ENCODE measurements at regions not wholly inside any gene's neighbourhood (a gene's known extent, or its start where the extent isn't known, plus 50 kb on each side); places are given as distances from the start of the nearest gene placed in this dataset.

- no peak for TF ChIP-seq REST (IDR thresholded peaks at IDR 0.05; ENCODE audit: insufficient read depth in 1 of 2, low read depth in 2 of 2, low read length in 2 of 2)
- no peak for TF ChIP-seq POLR2AphosphoS5 (IDR thresholded peaks at IDR 0.05; ENCODE audit: low read depth, low read length)
- TF ChIP-seq TAF1 (IDR thresholded peaks at IDR 0.05; ENCODE audit: borderline replicate concordance, insufficient read depth, low read length), result no peak
- no peak for TF ChIP-seq SIN3A (IDR thresholded peaks at IDR 0.05; ENCODE audit: borderline replicate concordance, insufficient read depth, low read length)
- no peak for TF ChIP-seq FOXP2 (optimal IDR thresholded peaks at IDR 0.05; ENCODE audit: borderline replicate concordance, extremely low read depth, extremely low read length, insufficient read depth)
Measured at GRCh38 chr11:19567996-19568395, 144.6 kb upstream of the NAV2 start.

- TF ChIP-seq FOXP2 (optimal IDR thresholded peaks at IDR 0.05; ENCODE audit: borderline replicate concordance, extremely low read depth, extremely low read length, insufficient read depth) (no peak), REST (IDR thresholded peaks at IDR 0.05; ENCODE audit: insufficient read depth in 1 of 2, low read depth in 2 of 2, low read length in 2 of 2) (peak in 1 of 2 experiments; percentile 54; a peak in 1 of 4 replicates)
Measured at GRCh38 chr11:19566583-19567379, 145.9 kb upstream of the NAV2 start.

GRCh38 chr11:19565639-19566038, 147.0 kb upstream of the NAV2 start:
- TF ChIP-seq POLR2AphosphoS5 (IDR thresholded peaks at IDR 0.05; ENCODE audit: low read depth, low read length), result no peak
- no peak for TF ChIP-seq FOXP2 (optimal IDR thresholded peaks at IDR 0.05; ENCODE audit: borderline replicate concordance, extremely low read depth, extremely low read length, insufficient read depth)
- TF ChIP-seq SIN3A (IDR thresholded peaks at IDR 0.05; ENCODE audit: borderline replicate concordance, insufficient read depth, low read length), result no peak
- no peak for TF ChIP-seq TAF1 (IDR thresholded peaks at IDR 0.05; ENCODE audit: borderline replicate concordance, insufficient read depth, low read length)
- TF ChIP-seq REST (IDR thresholded peaks at IDR 0.05; ENCODE audit: insufficient read depth in 1 of 2, low read depth in 2 of 2, low read length in 2 of 2), result no peak

- no peak for TF ChIP-seq FOXP2 (optimal IDR thresholded peaks at IDR 0.05; ENCODE audit: borderline replicate concordance, extremely low read depth, extremely low read length, insufficient read depth)
- no peak for TF ChIP-seq SIN3A (IDR thresholded peaks at IDR 0.05; ENCODE audit: borderline replicate concordance, insufficient read depth, low read length)
- no peak for TF ChIP-seq REST (IDR thresholded peaks at IDR 0.05; ENCODE audit: insufficient read depth in 1 of 2, low read depth in 2 of 2, low read length in 2 of 2)
- TF ChIP-seq POLR2AphosphoS5 (IDR thresholded peaks at IDR 0.05; ENCODE audit: low read depth, low read length), result no peak
- TF ChIP-seq TAF1 (IDR thresholded peaks at IDR 0.05; ENCODE audit: borderline replicate concordance, insufficient read depth, low read length), result no peak
Measured at GRCh38 chr11:19562156-19562555, 150.5 kb upstream of the NAV2 start.

Measured in PFSK-1 (cell line).